Mesothelial cell of epicardium (in vitro differentiated cells): ENCODE measurements at regions not wholly inside any gene's neighbourhood (a gene's known extent, or its start where the extent isn't known, plus 50 kb on each side); places are given as distances from the start of the nearest gene placed in this dataset.

Source experiments
- DNase-seq, 2 experiments: peaks; one replicate each; pipeline ENCODE4 v3.0.0; 2021; ENCODE audit warnings: low spot score in 2 of 2; ENCODE audit not compliant: unreplicated experiment in 2 of 2
- H3K27ac Mint-ChIP-seq: 2 replicates; pipeline ENCODE4 v1.8.0; 2021; ENCODE audit warnings: mixed read lengths
- H3K27me3 Mint-ChIP-seq: 2 replicates; pipeline ENCODE4 v1.8.0; 2021; ENCODE audit warnings: low read depth, mixed read lengths
- H3K36me3 Mint-ChIP-seq: 2 replicates; pipeline ENCODE4 v1.8.0; 2021; ENCODE audit warnings: mixed read lengths
- H3K4me1 Mint-ChIP-seq: 2 replicates; pipeline ENCODE4 v1.8.0; 2021; ENCODE audit warnings: mixed read lengths
- H3K4me3 Mint-ChIP-seq: 2 replicates; pipeline ENCODE4 v1.8.0; 2021; ENCODE audit warnings: mild to moderate bottlenecking, moderate library complexity, mixed read lengths
- H3K9me3 Mint-ChIP-seq: 2 replicates; pipeline ENCODE4 v1.8.0; 2021; ENCODE audit warnings: mixed read lengths
- CTCF ChIP-seq: fragments of 200-600 bp; sonication (generic); IDR thresholded peaks from one replicate; pipeline ENCODE4 v1.5.0; 2021; ENCODE audit warnings: antibody characterized with exemption; ENCODE audit not compliant: unreplicated experiment

GRCh38 chr5:93304456-93305250 lies 276.4 kb downstream of the NR2F1-AS1 start:
- Mint-ChIP-seq H3K4me1 (peaks cover 71% of the 10 kb centered on the region), H3K27ac (peak overlapping the region; percentile 33), H3K36me3 (no peaks in the 10 kb centered on the region), H3K27me3 (no peaks in the 10 kb centered on the region), H3K9me3 (no peaks in the 10 kb centered on the region), H3K4me3 (no peak overlapping the region)
- DNase-seq, result no peak
- no peak for TF ChIP-seq CTCF

GRCh38 chr5:93303291-93303691 lies 277.7 kb downstream of the NR2F1-AS1 start:
- no peaks in the 10 kb centered on the region for H3K36me3 Mint-ChIP-seq
- H3K4me3 Mint-ChIP-seq, result no peak overlapping the region
- H3K4me1 Mint-ChIP-seq, result peaks cover 69% of the 10 kb centered on the region
- TF ChIP-seq CTCF, result no peak
- no peaks in the 10 kb centered on the region for H3K27me3 Mint-ChIP-seq
- H3K27ac Mint-ChIP-seq, result no peak overlapping the region
- no peak for DNase-seq
- H3K9me3 Mint-ChIP-seq, result no peaks in the 10 kb centered on the region

GRCh38 chr5:93302711-93303110 lies 278.3 kb downstream of the NR2F1-AS1 start:
- H3K27ac Mint-ChIP-seq, result no peak overlapping the region
- no peak for DNase-seq
- H3K36me3 Mint-ChIP-seq, result no peaks in the 10 kb centered on the region
- no peak overlapping the region for H3K4me3 Mint-ChIP-seq
- H3K9me3 Mint-ChIP-seq, result no peaks in the 10 kb centered on the region
- no peak for TF ChIP-seq CTCF
- no peaks in the 10 kb centered on the region for H3K27me3 Mint-ChIP-seq
- peaks cover 64% of the 10 kb centered on the region for H3K4me1 Mint-ChIP-seq

- no peaks in the 10 kb centered on the region for H3K36me3 Mint-ChIP-seq
- no peak for TF ChIP-seq CTCF
- no peak overlapping the region for H3K4me3 Mint-ChIP-seq
- peak overlapping the region; percentile 57 for H3K27ac Mint-ChIP-seq
- no peak for DNase-seq
- no peaks in the 10 kb centered on the region for H3K9me3 Mint-ChIP-seq
- peaks cover 49% of the 10 kb centered on the region for H3K4me1 Mint-ChIP-seq
- no peaks in the 10 kb centered on the region for H3K27me3 Mint-ChIP-seq
Observed at GRCh38 chr5:93300945-93301344, 280.1 kb downstream of the NR2F1-AS1 start.

DNA sequence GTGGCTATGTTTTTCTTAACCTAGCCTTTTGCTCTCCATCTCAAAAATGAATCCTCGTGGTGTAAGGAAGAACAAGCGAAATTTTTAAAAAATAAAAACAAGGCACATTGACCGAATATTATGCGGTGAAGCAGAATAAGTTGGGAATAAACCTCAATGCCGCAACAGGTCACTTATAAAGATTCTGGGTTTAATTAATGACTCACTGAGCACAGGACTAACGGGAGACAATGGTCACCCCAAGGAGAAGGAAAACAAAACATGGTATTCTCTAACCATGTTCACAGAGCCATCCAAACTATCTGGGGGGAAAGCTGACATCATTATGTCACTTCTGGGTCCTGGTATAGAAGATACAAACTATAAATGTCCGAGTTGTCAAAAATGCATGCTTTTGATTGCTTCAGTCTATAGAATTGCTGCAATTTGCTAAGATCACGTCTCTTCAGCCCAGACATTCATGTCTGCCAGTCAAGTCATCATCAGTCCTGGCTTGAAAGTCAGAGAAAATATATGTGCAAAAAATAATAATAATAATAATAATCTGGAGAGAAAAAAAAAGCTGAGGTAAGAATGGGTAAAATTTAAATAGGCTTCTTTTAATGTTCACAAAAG lies 280.6 kb downstream of the NR2F1-AS1 start:
- no peak for DNase-seq
- TF ChIP-seq CTCF, result no peak
- H3K4me1 Mint-ChIP-seq, result peaks cover 45% of the 10 kb centered on the region
- H3K36me3 Mint-ChIP-seq, result no peaks in the 10 kb centered on the region
- H3K27me3 Mint-ChIP-seq, result no peaks in the 10 kb centered on the region
- no peaks in the 10 kb centered on the region for H3K9me3 Mint-ChIP-seq
- no peak overlapping the region for H3K4me3 Mint-ChIP-seq
- no peak overlapping the region for H3K27ac Mint-ChIP-seq
